GM12878 (cell line): ENCODE measurements at regions not wholly inside any gene's neighbourhood (a gene's known extent, or its start where the extent isn't known, plus 50 kb on each side); places are given as distances from the start of the nearest gene placed in this dataset.

Experiments
- ATAC-seq: fragments of 200-7000 bp; cut with Tn5 transposase; 3 replicates; pipeline ENCODE4 v1.9.1; 2020; ENCODE audit warnings: mild to moderate bottlenecking, moderate library complexity
- BruUV-seq: library from RNA; stranded (reverse); fragments of 400-500 nt; replicated peaks from 2 replicates; lab custom pipeline; 2021; lab: Mats Ljungman, UMichigan
- CTCF ChIA-PET: fragments of 300-600 bp; sonication (Branson Sonifier 250); formaldehyde crosslinking; extraction: SDS; loops from one replicate; lab custom pipeline; 2021; ENCODE audit warnings: inconsistent platforms; lab: Yijun Ruan, JAX
- POLR2A ChIA-PET: fragments of 350-600 bp; formaldehyde crosslinking; extraction: SDS; loops from one replicate; lab custom pipeline; 2021; ENCODE audit warnings: inconsistent platforms; lab: Charles Lee
- RAD21 ChIA-PET: fragments of 300-600 bp; sonication (Branson Sonifier 250); formaldehyde crosslinking; loops from one replicate; lab custom pipeline; 2023; ENCODE audit warnings: antibody characterized with exemption; ENCODE audit not compliant: unreplicated experiment; lab: Charles Lee
- SMC1A ChIA-PET: fragments of 300-600 bp; sonication (Branson Sonifier 250); formaldehyde crosslinking; loops from one replicate; lab custom pipeline; 2023; ENCODE audit not compliant: unreplicated experiment, uncharacterized antibody; lab: Charles Lee
- DNase-seq: peaks from one replicate; pipeline ENCODE4 v3.0.0-alpha.2; 2011; ENCODE audit warnings: low read depth, low spot score
- FAIRE-seq: peaks from 3 replicates; lab custom pipeline; 2011; peaks lifted over from hg19 to GRCh38; lab: Jason Lieb, UNC
- H2AFZ ChIP-seq: 2 replicates; pipeline ENCODE4 v1.6.0; 2011; ENCODE audit warnings: low read depth, low read length, control low read depth; ENCODE audit not compliant: control insufficient read depth
- H3K27ac ChIP-seq: 2 replicates; pipeline ENCODE4 v1.5.1; 2011; ENCODE audit warnings: control low read depth; ENCODE audit not compliant: control insufficient read depth, insufficient read depth
- H3K27me3 ChIP-seq, 2 experiments: replicated peaks in 1 of 2; 2 replicates each; pipeline versions ENCODE4 v1.6.0 to v1.6.1; 2011; ENCODE audit warnings: low read length in 1 of 2; ENCODE audit not compliant: control insufficient read depth in 2 of 2, insufficient read depth in 2 of 2
- H3K36me3 ChIP-seq, 2 experiments: 2 replicates each; pipeline ENCODE4 v1.5.1; 2011; ENCODE audit warnings: low read length in 1 of 2; ENCODE audit not compliant: control insufficient read depth in 2 of 2, insufficient read depth in 2 of 2
- H3K4me1 ChIP-seq: 2 replicates; pipeline ENCODE4 v1.6.1; 2011; ENCODE audit warnings: mild to moderate bottlenecking, low read length, moderate library complexity, mixed read lengths; ENCODE audit not compliant: control insufficient read depth, insufficient read depth
- H3K4me2 ChIP-seq: 2 replicates; pipeline ENCODE4 v1.6.0; 2011; ENCODE audit warnings: control low read depth; ENCODE audit not compliant: control insufficient read depth, insufficient read depth
- H3K4me3 ChIP-seq: fragments of 200-600 bp; sonication (generic); 2 replicates; pipeline ENCODE4 v1.5.1; 2016
- H3K79me2 ChIP-seq: 2 replicates; pipeline ENCODE4 v1.6.0; 2011; ENCODE audit warnings: low read length; ENCODE audit not compliant: control insufficient read depth, insufficient read depth
- H3K9ac ChIP-seq: 2 replicates; pipeline ENCODE4 v1.8.0; 2011; ENCODE audit warnings: low read length, control low read depth, mixed read lengths; ENCODE audit not compliant: control insufficient read depth, insufficient read depth
- H3K9me3 ChIP-seq: replicated peaks from 3 replicates; pipeline ENCODE4 v1.5.1; 2011; ENCODE audit warnings: mild to moderate bottlenecking, low read length; ENCODE audit not compliant: control insufficient read depth, insufficient read depth
- H4K20me1 ChIP-seq: 2 replicates; pipeline ENCODE4 v1.6.0; 2011; ENCODE audit not compliant: control insufficient read depth, insufficient read depth
- ATF7 ChIP-seq: fragments of 450-650 bp; IDR thresholded peaks from 2 replicates; pipeline ENCODE4 v1.6.1; 2016; ENCODE audit warnings: low read depth, mild to moderate bottlenecking
- BACH1 ChIP-seq: fragments of 450-650 bp; IDR thresholded peaks from 2 replicates; pipeline ENCODE4 v1.6.1; 2017; ENCODE audit warnings: mild to moderate bottlenecking, borderline replicate concordance
- BMI1 ChIP-seq: fragments of 450-650 bp; IDR thresholded peaks from 2 replicates; pipeline ENCODE4 v1.6.1; 2016; ENCODE audit warnings: mild to moderate bottlenecking, moderate library complexity, borderline replicate concordance
- IKZF1 ChIP-seq: fragments of 450-650 bp; conservative IDR thresholded peaks from 2 replicates; pipeline ENCODE4 v1.6.1; 2017; ENCODE audit warnings: antibody characterized with exemption, mild to moderate bottlenecking
- IKZF2 ChIP-seq, 2 experiments: fragments of 450-650 bp; IDR thresholded peaks; 2 replicates each; pipeline ENCODE4 v1.6.1; 2017; ENCODE audit warnings: mild to moderate bottlenecking in 2 of 2, moderate library complexity in 2 of 2
- MEF2A ChIP-seq: IDR thresholded peaks from 2 replicates; pipeline ENCODE4 v1.6.1; 2011; ENCODE audit warnings: low read depth, mild to moderate bottlenecking, low read length, moderate library complexity; ENCODE audit not compliant: insufficient read depth
- NR2F1 ChIP-seq: fragments of 450-650 bp; conservative IDR thresholded peaks from 2 replicates; pipeline ENCODE4 v1.6.1; 2017; ENCODE audit warnings: mild to moderate bottlenecking
- PAX5 ChIP-seq: IDR thresholded peaks from 2 replicates; pipeline ENCODE4 v1.6.1; 2011; ENCODE audit warnings: low read depth, low read length, borderline replicate concordance
- POLR2AphosphoS5 ChIP-seq: IDR thresholded peaks from 2 replicates; pipeline ENCODE4 v1.6.1; 2011; ENCODE audit warnings: mild to moderate bottlenecking, low read length, inconsistent platforms
- SIX5 ChIP-seq: IDR thresholded peaks from 2 replicates; pipeline ENCODE4 v1.6.1; 2011; ENCODE audit warnings: mild to moderate bottlenecking, low read depth, low read length, moderate library complexity; ENCODE audit not compliant: severe bottlenecking
- ZNF274 ChIP-seq: IDR thresholded peaks from one replicate; pipeline ENCODE4 v1.8.0; 2011; ENCODE audit not compliant: insufficient read length, insufficient read depth
- WGBS: methylation state at CpG from one replicate; pipeline ENCODE4 v1.1.6; 2016; ENCODE audit warnings: low lambda C conversion rate; ENCODE audit not compliant: insufficient replicate concordance, insufficient coverage; ENCODE audit errors: missing lambda C conversion rate; 5-methylcytosine and 5-hydroxymethylcytosine counted together
- in situ Hi-C: fragments of 300-500 bp; cut with MboI; formaldehyde crosslinking; loops from 9 replicates; pipeline ENCODE4 v1.14.3; 2018; ENCODE audit warnings: mixed read lengths
- intact Hi-C: fragments of 100-400 bp; cut with micrococcal nuclease; formaldehyde crosslinking; loops from one replicate; pipeline ENCODE4 v1.14.2; 2022; ENCODE audit not compliant: unreplicated experiment
- TF ChIP-seq, protein P1 (sequence below): IDR thresholded peaks from 2 replicates; pipeline ENCODE4 v1.6.1; 2012; ENCODE audit warnings: mild to moderate bottlenecking, low read depth, low read length
- TF ChIP-seq, protein P2 (sequence below): fragments of 450-650 bp; IDR thresholded peaks from 2 replicates; pipeline ENCODE4 v1.6.1; 2014; ENCODE audit warnings: mild to moderate bottlenecking

DNA sequence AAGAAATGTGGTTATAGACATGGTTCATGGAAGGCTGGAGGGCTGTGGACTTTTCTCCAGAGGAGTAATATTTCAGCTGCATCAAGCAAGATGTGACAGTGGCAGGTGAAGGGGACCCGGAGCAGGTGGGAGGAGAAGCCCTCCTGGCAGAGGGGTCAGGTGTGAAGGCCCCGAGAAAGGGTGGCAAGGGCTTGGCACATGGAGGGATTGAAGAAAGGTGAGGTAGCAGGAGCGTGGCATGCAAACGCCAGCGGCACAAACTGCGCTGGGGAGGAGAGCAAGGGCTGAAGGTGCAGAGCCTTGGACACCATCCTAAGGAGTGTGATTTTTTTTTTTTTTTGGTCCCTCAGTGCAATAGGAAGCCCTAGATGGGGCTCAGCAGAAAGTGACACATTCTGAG lies 244.6 kb downstream of the TOMM20 start:
- RAD21 ChIA-PET = interaction anchor here (1.0 kb wide), 1 partner anchor 78 kb away, joined by 3 read pairs; no protein-coding TSS in a partner anchor
- no peaks in the 10 kb centered on the region; a peak in 1 of 4 replicates for H3K27me3 ChIP-seq
- intact Hi-C loops (no loop called here), in situ Hi-C loops (no loop called here)
- no peaks in the 10 kb centered on the region for H3K36me3 ChIP-seq
- no peak for ATAC-seq
- CTCF ChIA-PET = no interaction called here
- H3K4me1 ChIP-seq = peaks cover 44% of the 10 kb centered on the region
- no TSS peak for BruUV-seq
- no peak for TF ChIP-seq PAX5
- no peak for TF ChIP-seq ZNF274
- TF ChIP-seq NR2F1 = no peak
- TF ChIP-seq, protein P1, sequence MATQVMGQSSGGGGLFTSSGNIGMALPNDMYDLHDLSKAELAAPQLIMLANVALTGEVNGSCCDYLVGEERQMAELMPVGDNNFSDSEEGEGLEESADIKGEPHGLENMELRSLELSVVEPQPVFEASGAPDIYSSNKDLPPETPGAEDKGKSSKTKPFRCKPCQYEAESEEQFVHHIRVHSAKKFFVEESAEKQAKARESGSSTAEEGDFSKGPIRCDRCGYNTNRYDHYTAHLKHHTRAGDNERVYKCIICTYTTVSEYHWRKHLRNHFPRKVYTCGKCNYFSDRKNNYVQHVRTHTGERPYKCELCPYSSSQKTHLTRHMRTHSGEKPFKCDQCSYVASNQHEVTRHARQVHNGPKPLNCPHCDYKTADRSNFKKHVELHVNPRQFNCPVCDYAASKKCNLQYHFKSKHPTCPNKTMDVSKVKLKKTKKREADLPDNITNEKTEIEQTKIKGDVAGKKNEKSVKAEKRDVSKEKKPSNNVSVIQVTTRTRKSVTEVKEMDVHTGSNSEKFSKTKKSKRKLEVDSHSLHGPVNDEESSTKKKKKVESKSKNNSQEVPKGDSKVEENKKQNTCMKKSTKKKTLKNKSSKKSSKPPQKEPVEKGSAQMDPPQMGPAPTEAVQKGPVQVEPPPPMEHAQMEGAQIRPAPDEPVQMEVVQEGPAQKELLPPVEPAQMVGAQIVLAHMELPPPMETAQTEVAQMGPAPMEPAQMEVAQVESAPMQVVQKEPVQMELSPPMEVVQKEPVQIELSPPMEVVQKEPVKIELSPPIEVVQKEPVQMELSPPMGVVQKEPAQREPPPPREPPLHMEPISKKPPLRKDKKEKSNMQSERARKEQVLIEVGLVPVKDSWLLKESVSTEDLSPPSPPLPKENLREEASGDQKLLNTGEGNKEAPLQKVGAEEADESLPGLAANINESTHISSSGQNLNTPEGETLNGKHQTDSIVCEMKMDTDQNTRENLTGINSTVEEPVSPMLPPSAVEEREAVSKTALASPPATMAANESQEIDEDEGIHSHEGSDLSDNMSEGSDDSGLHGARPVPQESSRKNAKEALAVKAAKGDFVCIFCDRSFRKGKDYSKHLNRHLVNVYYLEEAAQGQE = no peak
- no peak for TF ChIP-seq IKZF1
- no peak for TF ChIP-seq MEF2A
- no peak for TF ChIP-seq BACH1
- TF ChIP-seq ATF7 = no peak
- TF ChIP-seq SIX5 = no peak
- no peak for TF ChIP-seq IKZF2 (IDR thresholded peaks at IDR 0.05)
- no peak for TF ChIP-seq BMI1
- no peak for TF ChIP-seq POLR2AphosphoS5
- TF ChIP-seq, protein P2, sequence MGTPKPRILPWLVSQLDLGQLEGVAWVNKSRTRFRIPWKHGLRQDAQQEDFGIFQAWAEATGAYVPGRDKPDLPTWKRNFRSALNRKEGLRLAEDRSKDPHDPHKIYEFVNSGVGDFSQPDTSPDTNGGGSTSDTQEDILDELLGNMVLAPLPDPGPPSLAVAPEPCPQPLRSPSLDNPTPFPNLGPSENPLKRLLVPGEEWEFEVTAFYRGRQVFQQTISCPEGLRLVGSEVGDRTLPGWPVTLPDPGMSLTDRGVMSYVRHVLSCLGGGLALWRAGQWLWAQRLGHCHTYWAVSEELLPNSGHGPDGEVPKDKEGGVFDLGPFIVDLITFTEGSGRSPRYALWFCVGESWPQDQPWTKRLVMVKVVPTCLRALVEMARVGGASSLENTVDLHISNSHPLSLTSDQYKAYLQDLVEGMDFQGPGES = no peak
- no peak overlapping the region for H3K27ac ChIP-seq
- no peak for FAIRE-seq
- H3K4me3 ChIP-seq = no peak overlapping the region
- no peak for DNase-seq
- 94% methylated on average over 6 of the region's 6 CpGs for WGBS
- no peak overlapping the region for H3K4me2 ChIP-seq
- POLR2A ChIA-PET = no interaction called here
- no peaks in the 10 kb centered on the region for H3K79me2 ChIP-seq
- no peaks in the 10 kb centered on the region; the same call in 1 of the 3 replicates for H3K9me3 ChIP-seq
- SMC1A ChIA-PET = interaction anchor here (0.9 kb wide), 1 partner anchor 27 kb away, joined by 3 read pairs; no protein-coding TSS in a partner anchor
- no peaks in the 10 kb centered on the region for H4K20me1 ChIP-seq
- H2AFZ ChIP-seq = no peak overlapping the region
- no peak overlapping the region for H3K9ac ChIP-seq
